WTC11 (cell line): ENCODE measurements at regions not wholly inside any gene's neighbourhood (a gene's known extent, or its start where the extent isn't known, plus 50 kb on each side); places are given as distances from the start of the nearest gene placed in this dataset.

ENCODE experiments used
- FOXK1 ChIP-seq: sonication (generic); formaldehyde crosslinking; IDR thresholded peaks from 2 replicates; pipeline ENCODE4 v1.8.0; 2022; ENCODE audit warnings: mild to moderate bottlenecking, moderate library complexity, missing genetic modification reagents
- NR3C1 ChIP-seq: sonication (generic); formaldehyde crosslinking; conservative IDR thresholded peaks from 2 replicates; pipeline ENCODE4 v1.8.1; 2023; ENCODE audit warnings: low read depth, mild to moderate bottlenecking, missing genetic modification reagents
- TEAD4 ChIP-seq: sonication (generic); formaldehyde crosslinking; IDR thresholded peaks from 2 replicates; pipeline ENCODE4 v1.8.0; 2022; ENCODE audit warnings: mild to moderate bottlenecking, missing genetic modification reagents
- ZNF138 ChIP-seq: sonication (generic); formaldehyde crosslinking; conservative IDR thresholded peaks from 2 replicates; pipeline ENCODE4 v1.8.1; 2022; ENCODE audit warnings: mild to moderate bottlenecking, moderate library complexity, missing genetic modification reagents
- TF ChIP-seq, protein P1 (sequence below): fragments of 200-600 bp; IDR thresholded peaks from 2 replicates; pipeline ENCODE4 v1.8.0; 2022; ENCODE audit warnings: antibody characterized with exemption
- TF ChIP-seq, protein P2 (sequence below): sonication (generic); formaldehyde crosslinking; IDR thresholded peaks from 2 replicates; pipeline ENCODE4 v1.8.0; 2022; ENCODE audit warnings: mild to moderate bottlenecking, missing genetic modification reagents
- TF ChIP-seq, protein P3 (sequence below): sonication (generic); formaldehyde crosslinking; IDR thresholded peaks from 2 replicates; pipeline ENCODE4 v1.8.0; 2022; ENCODE audit warnings: mild to moderate bottlenecking, missing genetic modification reagents
- TF ChIP-seq, protein P4 (sequence below): sonication (generic); formaldehyde crosslinking; IDR thresholded peaks from 2 replicates; pipeline ENCODE4 v1.8.1; 2022; ENCODE audit warnings: mild to moderate bottlenecking, missing genetic modification reagents, moderate library complexity, borderline replicate concordance

DNA sequence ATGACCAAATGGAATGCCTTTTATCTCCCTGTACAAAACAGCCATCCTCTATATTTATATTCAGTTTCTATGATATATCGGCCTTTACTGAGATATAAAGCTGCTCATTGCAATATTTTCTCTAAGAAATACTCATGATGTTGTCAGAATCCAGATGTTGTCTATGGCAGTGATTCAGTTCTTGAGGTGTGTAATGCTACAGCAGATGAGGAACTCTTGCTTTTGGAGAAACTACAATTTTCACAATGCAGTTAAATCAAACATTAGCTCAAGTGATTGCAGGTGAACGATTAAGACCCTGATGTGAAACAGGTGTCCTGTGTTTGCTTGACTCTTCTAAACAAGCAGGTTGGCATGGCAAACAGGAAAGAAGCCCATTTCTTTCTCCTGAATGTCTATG, 256.2 kb upstream of the CDH20 start:
- TF ChIP-seq NR3C1 (CRISPR knock-in tag) (no peak), FOXK1 (CRISPR knock-in tag) (no peak), ZNF138 (CRISPR knock-in tag) (no peak), TEAD4 (no peak)
- TF ChIP-seq, protein P1, sequence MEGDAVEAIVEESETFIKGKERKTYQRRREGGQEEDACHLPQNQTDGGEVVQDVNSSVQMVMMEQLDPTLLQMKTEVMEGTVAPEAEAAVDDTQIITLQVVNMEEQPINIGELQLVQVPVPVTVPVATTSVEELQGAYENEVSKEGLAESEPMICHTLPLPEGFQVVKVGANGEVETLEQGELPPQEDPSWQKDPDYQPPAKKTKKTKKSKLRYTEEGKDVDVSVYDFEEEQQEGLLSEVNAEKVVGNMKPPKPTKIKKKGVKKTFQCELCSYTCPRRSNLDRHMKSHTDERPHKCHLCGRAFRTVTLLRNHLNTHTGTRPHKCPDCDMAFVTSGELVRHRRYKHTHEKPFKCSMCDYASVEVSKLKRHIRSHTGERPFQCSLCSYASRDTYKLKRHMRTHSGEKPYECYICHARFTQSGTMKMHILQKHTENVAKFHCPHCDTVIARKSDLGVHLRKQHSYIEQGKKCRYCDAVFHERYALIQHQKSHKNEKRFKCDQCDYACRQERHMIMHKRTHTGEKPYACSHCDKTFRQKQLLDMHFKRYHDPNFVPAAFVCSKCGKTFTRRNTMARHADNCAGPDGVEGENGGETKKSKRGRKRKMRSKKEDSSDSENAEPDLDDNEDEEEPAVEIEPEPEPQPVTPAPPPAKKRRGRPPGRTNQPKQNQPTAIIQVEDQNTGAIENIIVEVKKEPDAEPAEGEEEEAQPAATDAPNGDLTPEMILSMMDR, result no peak
- TF ChIP-seq, protein P2, sequence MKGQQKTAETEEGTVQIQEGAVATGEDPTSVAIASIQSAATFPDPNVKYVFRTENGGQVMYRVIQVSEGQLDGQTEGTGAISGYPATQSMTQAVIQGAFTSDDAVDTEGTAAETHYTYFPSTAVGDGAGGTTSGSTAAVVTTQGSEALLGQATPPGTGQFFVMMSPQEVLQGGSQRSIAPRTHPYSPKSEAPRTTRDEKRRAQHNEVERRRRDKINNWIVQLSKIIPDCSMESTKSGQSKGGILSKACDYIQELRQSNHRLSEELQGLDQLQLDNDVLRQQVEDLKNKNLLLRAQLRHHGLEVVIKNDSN, result no peak
- TF ChIP-seq, protein P3, sequence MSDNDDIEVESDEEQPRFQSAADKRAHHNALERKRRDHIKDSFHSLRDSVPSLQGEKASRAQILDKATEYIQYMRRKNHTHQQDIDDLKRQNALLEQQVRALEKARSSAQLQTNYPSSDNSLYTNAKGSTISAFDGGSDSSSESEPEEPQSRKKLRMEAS (CRISPR knock-in tag), result no peak
- TF ChIP-seq, protein P4, sequence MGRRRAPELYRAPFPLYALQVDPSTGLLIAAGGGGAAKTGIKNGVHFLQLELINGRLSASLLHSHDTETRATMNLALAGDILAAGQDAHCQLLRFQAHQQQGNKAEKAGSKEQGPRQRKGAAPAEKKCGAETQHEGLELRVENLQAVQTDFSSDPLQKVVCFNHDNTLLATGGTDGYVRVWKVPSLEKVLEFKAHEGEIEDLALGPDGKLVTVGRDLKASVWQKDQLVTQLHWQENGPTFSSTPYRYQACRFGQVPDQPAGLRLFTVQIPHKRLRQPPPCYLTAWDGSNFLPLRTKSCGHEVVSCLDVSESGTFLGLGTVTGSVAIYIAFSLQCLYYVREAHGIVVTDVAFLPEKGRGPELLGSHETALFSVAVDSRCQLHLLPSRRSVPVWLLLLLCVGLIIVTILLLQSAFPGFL, result no peak
